A673 (cell line): ENCODE measurements at regions not wholly inside any gene's neighbourhood (a gene's known extent, or its start where the extent isn't known, plus 50 kb on each side); places are given as distances from the start of the nearest gene placed in this dataset.
"Not testable (repeated sequence)": the region's sequence is repeated elsewhere in the genome, so short reads cannot be mapped to it uniquely, and the experiment has no call there.

ENCODE experiments used
- BruUV-seq: library from RNA; stranded (reverse); fragments of 400-500 nt; replicated peaks from 2 replicates; lab custom pipeline; 2021; lab: Mats Ljungman, UMichigan
- CTCF ChIA-PET: fragments of 300-600 bp; sonication (Branson Sonifier 250); formaldehyde crosslinking; loops from one replicate; lab custom pipeline; 2022; ENCODE audit warnings: antibody characterized with exemption; lab: Charles Lee
- POLR2A ChIA-PET: fragments of 300-600 bp; sonication (Branson Sonifier 250); formaldehyde crosslinking; loops from one replicate; lab custom pipeline; 2022; ENCODE audit warnings: antibody characterized with exemption; ENCODE audit not compliant: low non-redundant PET; lab: Charles Lee
- DNase-seq: peaks from one replicate; pipeline ENCODE4 v3.0.0-alpha.2; 2015; ENCODE audit warnings: low spot score
- H3K27ac ChIP-seq: fragments of 200-600 bp; sonication (generic); 2 replicates; pipeline ENCODE4 v1.5.1; 2016; ENCODE audit warnings: mixed run types, low read depth, mild to moderate bottlenecking, mixed read lengths, antibody characterized with exemption, low read length; ENCODE audit not compliant: poor library complexity, severe bottlenecking
- H3K27me3 ChIP-seq: fragments of 200-600 bp; sonication (generic); replicated peaks from 2 replicates; pipeline ENCODE4 v1.6.1; 2017; ENCODE audit warnings: mixed run types, low read depth, mild to moderate bottlenecking, mixed read lengths, antibody characterized with exemption, low read length; ENCODE audit not compliant: insufficient read depth, poor library complexity
- H3K36me3 ChIP-seq: fragments of 200-600 bp; sonication (generic); 2 replicates; pipeline ENCODE4 v1.6.1; 2016; ENCODE audit warnings: mixed run types, mild to moderate bottlenecking, mixed read lengths, antibody characterized with exemption, low read length; ENCODE audit not compliant: insufficient read depth, poor library complexity, severe bottlenecking
- H3K4me1 ChIP-seq: fragments of 200-600 bp; sonication (generic); 2 replicates; pipeline ENCODE4 v1.6.1; 2017; ENCODE audit warnings: mixed run types, mild to moderate bottlenecking, mixed read lengths, antibody characterized with exemption, low read length; ENCODE audit not compliant: insufficient read depth, poor library complexity, severe bottlenecking
- H3K4me3 ChIP-seq: fragments of 200-600 bp; sonication (generic); 2 replicates; pipeline ENCODE4 v1.5.1; 2016; ENCODE audit warnings: low read depth, mixed run types, mild to moderate bottlenecking, mixed read lengths, low read length; ENCODE audit not compliant: poor library complexity, severe bottlenecking
- H3K9me3 ChIP-seq: fragments of 200-600 bp; sonication (generic); 2 replicates; pipeline ENCODE4 v1.6.1; 2016; ENCODE audit warnings: mixed run types, low read depth, mild to moderate bottlenecking, mixed read lengths, antibody characterized with exemption, low read length; ENCODE audit not compliant: poor library complexity, severe bottlenecking
- EZH2 ChIP-seq: fragments of 200-600 bp; sonication (generic); IDR thresholded peaks from 2 replicates; pipeline ENCODE4 v1.6.1; 2017; ENCODE audit warnings: borderline replicate concordance, low read depth, mild to moderate bottlenecking, mixed read lengths, antibody characterized with exemption, low read length; ENCODE audit not compliant: poor library complexity, severe bottlenecking
- intact Hi-C: fragments of 100-400 bp; cut with micrococcal nuclease; formaldehyde crosslinking; loops from one replicate; pipeline ENCODE4 v1.10.0; 2022; ENCODE audit not compliant: unreplicated experiment
- TF ChIP-seq, protein P1 (sequence below): fragments of 300-800, 200-600 bp; sonication (generic); conservative IDR thresholded peaks from 2 replicates; pipeline ENCODE4 v1.5.1; 2017; ENCODE audit warnings: low read depth, mild to moderate bottlenecking, antibody characterized with exemption, low read length, moderate library complexity, mixed read lengths

DNA sequence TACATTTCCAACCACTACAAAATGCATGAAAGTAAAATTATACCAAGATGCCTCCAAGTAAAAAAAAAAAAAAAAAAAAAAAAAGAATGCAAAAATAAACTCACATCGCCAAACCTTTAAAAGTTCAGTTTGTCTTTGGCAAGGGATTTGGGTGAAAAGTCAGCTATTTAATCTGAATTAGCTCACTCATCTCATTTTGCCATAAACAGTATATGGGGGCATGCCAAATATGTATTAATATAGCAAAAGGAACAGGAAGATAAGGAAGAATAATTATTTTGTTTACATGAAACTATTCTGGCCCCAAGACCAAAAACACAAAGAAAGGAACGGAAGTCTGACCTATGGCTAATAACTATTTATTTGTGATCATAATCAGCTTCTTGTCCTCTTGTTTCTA lies 114.7 kb upstream of the SLC6A14 start:
- CTCF ChIA-PET, result no interaction called here
- BruUV-seq, result no TSS peak
- no peaks in the 10 kb centered on the region for H3K36me3 ChIP-seq
- no peak for DNase-seq
- no peaks in the 10 kb centered on the region for H3K9me3 ChIP-seq
- no peaks in the 10 kb centered on the region for H3K27me3 ChIP-seq
- no peaks in the 10 kb centered on the region for H3K4me1 ChIP-seq
- H3K4me3 ChIP-seq, result no peak overlapping the region
- no peak overlapping the region for H3K27ac ChIP-seq
- intact Hi-C loops, result no loop called here
- POLR2A ChIA-PET, result no interaction called here
- TF ChIP-seq EZH2, result no peak
- TF ChIP-seq, protein P1, sequence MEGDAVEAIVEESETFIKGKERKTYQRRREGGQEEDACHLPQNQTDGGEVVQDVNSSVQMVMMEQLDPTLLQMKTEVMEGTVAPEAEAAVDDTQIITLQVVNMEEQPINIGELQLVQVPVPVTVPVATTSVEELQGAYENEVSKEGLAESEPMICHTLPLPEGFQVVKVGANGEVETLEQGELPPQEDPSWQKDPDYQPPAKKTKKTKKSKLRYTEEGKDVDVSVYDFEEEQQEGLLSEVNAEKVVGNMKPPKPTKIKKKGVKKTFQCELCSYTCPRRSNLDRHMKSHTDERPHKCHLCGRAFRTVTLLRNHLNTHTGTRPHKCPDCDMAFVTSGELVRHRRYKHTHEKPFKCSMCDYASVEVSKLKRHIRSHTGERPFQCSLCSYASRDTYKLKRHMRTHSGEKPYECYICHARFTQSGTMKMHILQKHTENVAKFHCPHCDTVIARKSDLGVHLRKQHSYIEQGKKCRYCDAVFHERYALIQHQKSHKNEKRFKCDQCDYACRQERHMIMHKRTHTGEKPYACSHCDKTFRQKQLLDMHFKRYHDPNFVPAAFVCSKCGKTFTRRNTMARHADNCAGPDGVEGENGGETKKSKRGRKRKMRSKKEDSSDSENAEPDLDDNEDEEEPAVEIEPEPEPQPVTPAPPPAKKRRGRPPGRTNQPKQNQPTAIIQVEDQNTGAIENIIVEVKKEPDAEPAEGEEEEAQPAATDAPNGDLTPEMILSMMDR, result no peak

DNA sequence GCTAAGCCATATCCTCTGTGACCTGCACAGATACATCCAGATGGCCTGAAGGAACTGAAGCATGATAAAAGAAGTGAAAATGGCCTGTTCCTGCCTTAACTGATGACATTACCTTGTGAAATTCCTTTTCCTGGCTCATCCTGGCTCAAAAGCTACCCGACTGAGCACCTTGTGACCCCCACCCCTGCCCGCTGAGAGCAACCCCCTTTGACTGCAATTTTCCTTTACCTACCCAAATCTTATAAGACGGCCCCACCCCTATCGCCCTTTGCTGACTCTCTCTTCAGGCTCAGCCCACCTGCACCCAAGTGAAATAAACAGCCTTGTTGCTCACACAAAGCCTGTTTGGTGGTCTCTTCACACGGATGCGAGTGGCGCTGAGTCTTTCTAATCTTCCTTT lies 104.4 kb upstream of the SLC6A14 start:
- POLR2A ChIA-PET, BruUV-seq: not testable (repeated sequence)

DNA sequence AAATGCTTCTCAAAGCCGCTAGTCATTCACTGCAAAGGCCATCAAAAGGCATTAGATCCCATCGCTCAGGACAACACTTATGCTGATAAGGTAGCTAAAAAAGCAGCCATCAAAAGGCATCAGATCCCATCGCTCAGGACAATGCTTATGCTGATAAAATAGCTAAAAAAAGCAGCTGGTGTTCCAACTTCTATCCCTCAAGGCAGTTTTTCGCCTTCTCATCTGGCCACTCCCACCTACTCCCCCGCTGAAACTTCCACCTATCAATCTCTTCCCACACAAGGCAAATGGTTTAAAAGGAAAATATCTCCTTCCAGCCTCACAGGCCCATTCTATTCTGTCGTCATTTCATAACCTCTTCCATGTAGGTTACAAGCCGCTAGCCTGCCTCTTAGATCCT lies 101.6 kb upstream of the SLC6A14 start:
- H3K9me3 ChIP-seq, CTCF ChIA-PET, H3K27me3 ChIP-seq, POLR2A ChIA-PET, DNase-seq, H3K36me3 ChIP-seq, BruUV-seq, H3K4me3 ChIP-seq, H3K4me1 ChIP-seq, H3K27ac ChIP-seq, intact Hi-C loops: not testable (repeated sequence)

More for the DNA sequence above, 104.4 kb upstream of the SLC6A14 start:
- DNase-seq, H3K27ac ChIP-seq, H3K9me3 ChIP-seq, H3K4me1 ChIP-seq, H3K27me3 ChIP-seq, intact Hi-C loops, H3K36me3 ChIP-seq, H3K4me3 ChIP-seq, CTCF ChIA-PET: not testable (repeated sequence)

DNA sequence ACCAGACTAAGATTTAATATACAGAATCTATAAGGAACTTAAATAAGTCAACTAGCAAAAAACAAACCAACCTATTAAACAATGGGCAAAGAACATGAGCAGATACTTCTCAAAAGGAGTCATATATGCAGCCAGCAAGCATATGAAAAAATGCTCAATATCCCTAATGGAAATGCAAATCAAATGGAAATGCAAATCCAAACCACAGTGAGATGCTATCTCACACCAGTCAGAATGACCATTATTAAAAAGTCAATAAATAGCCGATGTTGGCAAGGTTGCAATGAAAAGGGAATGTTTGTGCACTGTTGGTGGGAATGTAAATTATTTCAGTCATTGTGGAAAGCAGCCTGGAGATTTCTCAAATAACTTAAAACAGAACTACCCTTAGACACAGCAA lies 97.0 kb upstream of the SLC6A14 start:
- CTCF ChIA-PET, result no interaction called here
- no peak for DNase-seq
- Histone ChIP-seq H3K27me3 (no peaks in the 10 kb centered on the region), H3K27ac (no peak overlapping the region), H3K4me1 (no peaks in the 10 kb centered on the region), H3K4me3 (no peak overlapping the region), H3K9me3 (no peaks in the 10 kb centered on the region), H3K36me3 (no peaks in the 10 kb centered on the region)
- intact Hi-C loops, result no loop called here
- BruUV-seq, result no TSS peak
- TF ChIP-seq, protein P1, result no peak
- TF ChIP-seq EZH2, result no peak
- POLR2A ChIA-PET, result no interaction called here
